GM21447 (cell line): ENCODE measurements at regions not wholly inside any gene's neighbourhood (a gene's known extent, or its start where the extent isn't known, plus 50 kb on each side); places are given as distances from the start of the nearest gene placed in this dataset.

ENCODE experiments used
- ATAC-seq: cut with Tn5 transposase; IDR thresholded peaks from one replicate; pipeline ENCODE4 v1.9.1; 2021; ENCODE audit not compliant: unreplicated experiment

GRCh38 chr17:73879987-73880386 lies 235.7 kb upstream of the SDK2 start:
- ATAC-seq = no peak

- ATAC-seq = no peak
These were observed 238.3 kb upstream of the SDK2 start for GRCh38 chr17:73882590-73882989.

GRCh38 chr17:73883175-73883574 lies 238.9 kb upstream of the SDK2 start:
- ATAC-seq = no peak

DNA sequence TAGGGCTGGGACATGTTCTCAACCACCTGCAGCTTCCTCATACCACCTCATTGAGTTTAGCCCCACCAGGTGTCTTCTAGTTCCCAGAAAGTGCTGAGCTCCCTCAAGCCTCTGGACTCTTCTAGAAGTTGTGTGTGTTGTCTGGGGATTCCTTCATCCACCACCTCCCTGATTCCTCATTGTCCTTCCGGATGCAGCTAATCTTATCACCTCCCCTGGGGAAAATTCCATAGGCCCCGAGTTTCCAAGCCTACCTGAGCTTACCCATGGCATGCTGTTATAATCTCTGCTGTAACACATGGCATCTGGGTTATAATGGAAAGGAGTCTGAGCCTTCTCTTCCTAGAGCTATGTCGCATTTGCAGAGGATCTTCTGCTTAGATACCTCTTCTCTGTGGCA lies 243.5 kb upstream of the SDK2 start:
- ATAC-seq = no peak

- no peak for ATAC-seq
These were observed 244.6 kb upstream of the SDK2 start for GRCh38 chr17:73888862-73889261.

- ATAC-seq = no peak
These were observed 245.2 kb upstream of the SDK2 start for GRCh38 chr17:73889439-73889838.

DNA sequence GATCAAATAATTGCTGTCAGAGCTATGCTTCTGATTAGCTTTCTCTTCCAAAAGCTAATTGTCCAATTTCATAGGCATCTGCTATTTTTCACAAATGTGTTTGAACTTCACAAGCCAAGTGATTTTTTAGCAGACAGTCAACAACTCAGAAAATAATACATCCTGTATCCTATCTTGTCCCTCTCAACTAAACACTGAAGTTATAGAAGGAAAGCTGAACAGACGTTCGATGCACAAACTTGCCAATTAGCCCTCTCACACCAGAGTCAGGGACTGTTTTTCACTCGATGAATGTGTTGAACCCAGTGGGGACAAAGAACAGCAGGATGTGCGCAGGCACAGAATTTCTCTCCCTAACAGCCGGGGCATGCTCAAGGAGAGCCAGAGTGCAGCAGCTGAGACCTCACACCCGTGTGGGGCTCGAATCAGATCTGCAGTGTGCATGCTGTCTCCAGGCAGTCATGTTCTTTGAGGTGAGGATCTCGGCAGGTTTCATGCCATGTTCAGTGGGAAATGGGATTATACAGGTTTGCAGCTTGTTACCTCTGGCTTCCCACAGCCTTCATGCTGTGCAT lies 246.7 kb upstream of the SDK2 start:
- no peak for ATAC-seq

GRCh38 chr17:73895157-73895556 lies 250.9 kb upstream of the SDK2 start:
- ATAC-seq = no peak

- ATAC-seq = no peak
These were observed 252.7 kb upstream of the SDK2 start for GRCh38 chr17:73896966-73897365.

DNA sequence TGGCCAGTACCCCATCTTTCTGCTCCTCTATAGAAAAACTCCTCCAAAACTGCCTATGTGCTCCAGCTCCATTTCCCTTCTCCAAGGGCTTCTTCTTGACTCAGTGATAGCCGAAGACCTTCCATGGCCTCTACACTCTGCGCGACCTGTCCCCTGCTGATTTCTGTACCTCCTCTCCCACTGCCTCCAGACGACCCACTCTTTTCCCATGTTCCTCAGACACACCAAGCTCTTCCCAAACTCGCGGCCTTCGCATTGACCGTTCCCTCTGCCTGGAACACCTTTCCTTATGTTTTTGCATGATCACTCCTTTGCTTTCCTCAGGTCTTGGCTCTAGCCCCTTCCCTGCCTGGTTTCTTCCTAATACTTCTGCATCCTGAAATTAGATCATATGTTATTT lies 255.6 kb upstream of the SDK2 start:
- ATAC-seq = no peak

DNA sequence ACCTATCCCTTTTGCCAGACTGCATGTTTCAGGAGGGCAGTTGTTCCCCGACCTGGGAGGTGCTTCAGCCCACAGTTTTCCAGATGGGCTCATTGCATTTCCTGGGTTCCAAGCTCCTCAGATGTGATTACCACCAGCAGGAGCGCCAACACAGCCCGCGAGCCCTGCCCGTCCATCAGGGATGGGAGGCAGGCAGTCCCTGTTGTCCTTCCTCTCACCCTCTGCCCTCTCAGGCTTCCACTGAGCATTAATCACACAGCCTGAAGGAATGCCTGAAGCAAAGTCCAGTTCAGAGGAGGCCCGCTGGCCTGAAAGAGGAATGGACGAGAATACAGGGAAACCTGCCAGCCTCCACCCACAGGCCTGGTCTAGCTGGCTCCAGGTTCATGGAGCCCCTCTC lies 256.3 kb upstream of the SDK2 start:
- no peak for ATAC-seq

GRCh38 chr17:73901249-73901648 lies 257.0 kb upstream of the SDK2 start:
- ATAC-seq = no peak

- no peak for ATAC-seq
These were observed 257.6 kb upstream of the SDK2 start for GRCh38 chr17:73901661-73902415.

- no peak for ATAC-seq
These were observed 258.4 kb upstream of the SDK2 start for GRCh38 chr17:73902416-73903181.

DNA sequence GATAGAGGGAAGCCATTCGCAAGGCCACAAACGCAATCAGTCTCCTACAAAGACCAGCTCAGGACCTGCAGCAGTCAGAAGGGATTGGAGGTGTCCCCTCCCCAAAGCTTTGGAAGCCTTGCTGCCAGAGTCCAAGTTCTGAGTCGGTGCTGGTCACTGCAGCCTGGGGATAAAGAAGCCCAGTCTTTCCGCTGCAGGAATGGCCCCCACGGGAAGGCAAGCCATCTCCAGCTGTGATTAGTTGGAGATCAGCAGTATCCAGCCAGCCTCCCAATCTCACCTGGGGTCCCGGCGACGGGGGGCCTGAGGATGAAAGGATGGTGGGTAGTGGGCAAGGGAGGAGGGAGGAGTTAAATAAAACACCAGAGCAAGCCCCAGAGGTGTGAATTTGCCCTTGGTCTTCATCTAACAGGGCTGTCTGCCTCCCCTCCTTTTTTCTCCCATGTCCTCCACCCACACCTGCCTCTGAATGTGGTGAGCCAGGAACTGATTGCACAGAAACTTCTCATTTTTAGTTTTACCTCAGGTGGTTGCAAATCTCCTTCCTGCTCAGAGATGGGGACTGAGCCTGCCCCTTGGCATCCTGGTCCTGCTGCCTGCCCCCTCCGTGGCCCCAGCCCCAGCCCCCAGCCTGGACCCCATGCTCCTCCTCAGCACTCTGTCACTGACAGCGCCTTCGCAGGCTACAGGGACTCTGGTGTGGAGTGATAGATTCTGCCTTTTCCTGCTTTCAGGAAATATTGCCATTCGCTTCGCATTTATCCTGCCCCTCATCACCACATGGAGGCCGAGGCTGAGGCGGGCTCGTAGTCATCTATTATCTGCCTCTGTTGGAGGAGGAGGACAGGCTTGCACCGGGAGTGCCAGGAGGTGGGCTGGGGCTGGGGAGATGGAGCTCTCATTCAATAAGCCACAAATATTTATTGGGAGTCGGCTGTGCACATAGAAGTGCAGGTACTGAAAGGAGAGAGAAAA lies 262.9 kb upstream of the SDK2 start:
- ATAC-seq = no peak

- no peak for ATAC-seq
These were observed 264.9 kb upstream of the SDK2 start for GRCh38 chr17:73909186-73909585.

DNA sequence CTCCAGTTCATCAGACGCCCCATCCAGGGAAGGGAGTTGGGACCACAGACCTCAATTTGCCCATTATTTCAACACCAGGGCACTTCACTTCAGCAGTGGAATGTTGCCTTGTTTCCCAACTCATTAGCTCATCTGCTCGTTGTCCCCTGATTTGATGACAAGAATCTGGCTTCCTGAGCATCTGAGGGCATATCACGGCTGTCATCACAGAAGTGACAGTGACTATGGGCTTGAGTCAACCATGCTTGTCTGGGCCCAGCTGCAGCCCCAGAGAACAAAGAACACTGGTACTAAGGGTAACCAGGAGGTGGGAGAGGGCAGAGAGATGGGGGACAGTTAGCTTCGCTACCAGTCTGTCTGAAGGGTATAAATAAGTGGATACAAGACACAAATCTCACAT lies 266.0 kb upstream of the SDK2 start:
- ATAC-seq = no peak

- no peak for ATAC-seq
These were observed 266.7 kb upstream of the SDK2 start for GRCh38 chr17:73910821-73911515.

GRCh38 chr17:73911726-73912372 lies 267.6 kb upstream of the SDK2 start:
- no peak for ATAC-seq

GRCh38 chr17:73912373-73912746 lies 268.1 kb upstream of the SDK2 start:
- no peak for ATAC-seq
